ENCODE measurements at regions not wholly inside any gene's neighbourhood (a gene's known extent, or its start where the extent isn't known, plus 50 kb on each side); places are given as distances from the start of the nearest gene placed in this dataset.

- H3K4me2 ChIP-seq (ENCODE audit: low read depth, low read length), result no peak overlapping the region
- TF ChIP-seq ZNF296 (CRISPR knock-in tag; conservative IDR thresholded peaks at IDR 0.05), result no peak
- TF ChIP-seq NR2F2 (IDR thresholded peaks at IDR 0.05; ENCODE audit: borderline replicate concordance, low read depth), result no peak
- TF ChIP-seq CENPBD1 (CRISPR knock-in tag; IDR thresholded peaks at IDR 0.05; ENCODE audit: borderline replicate concordance, low read depth), result no peak
- no peak for TF ChIP-seq KLF9 (CRISPR knock-in tag; IDR thresholded peaks at IDR 0.05; ENCODE audit: low read depth)
- no peak for TF ChIP-seq ARNT (IDR thresholded peaks at IDR 0.05)
- no peak for TF ChIP-seq ZNF562 (CRISPR knock-in tag; IDR thresholded peaks at IDR 0.05; ENCODE audit: borderline replicate concordance)
- TF ChIP-seq REXO4 (CRISPR knock-in tag; IDR thresholded peaks at IDR 0.05; ENCODE audit: borderline replicate concordance), result no peak
- peaks cover 2 to 33% of the 10 kb centered on the region in 2 experiments; a peak in 3 of 5 replicates for H3K27me3 ChIP-seq (ENCODE audit: control insufficient read depth in 1 of 2, insufficient read depth in 2 of 2, low read length in 2 of 2)
- H3K9me3 ChIP-seq (ENCODE audit: low read length), result no peaks in the 10 kb centered on the region
- H3K79me2 ChIP-seq (ENCODE audit: insufficient read depth, low read length), result no peaks in the 10 kb centered on the region
- no peaks in the 10 kb centered on the region for H4K20me1 ChIP-seq (ENCODE audit: insufficient read depth, low read length)
- CTCF ChIA-PET (ENCODE audit: low intra/inter-chr PET ratio, low total read pairs), result no interaction called here
- intact Hi-C loops (cut with micrococcal nuclease; ENCODE audit: unreplicated experiment), result no loop called here
- no peak overlapping the region for H3K9ac ChIP-seq (ENCODE audit: insufficient read depth, low read depth, low read length)
- POLR2A ChIA-PET, result no interaction called here
- FAIRE-seq (no peak), ATAC-seq (no peak), DNase-seq (ENCODE audit: low spot score) (no peak)
- no peak overlapping the region for H3K4me3 ChIP-seq (replicated peaks in 1 of 3; ENCODE audit: insufficient read depth in 1 of 3, low read depth in 2 of 3, low read length in 3 of 3)
- no TSS peak for BruUV-seq (replicated peaks)
- no peak overlapping the region for H2AFZ ChIP-seq (ENCODE audit: low read length)
- no peaks in the 10 kb centered on the region for H3K36me3 ChIP-seq (replicated peaks in 1 of 2; ENCODE audit: control insufficient read depth in 1 of 2, insufficient read depth in 2 of 2, low read length in 2 of 2)
- H3K27ac ChIP-seq (ENCODE audit: extremely low read length, insufficient read depth, low read length), result no peak overlapping the region
- H3K4me1 ChIP-seq (ENCODE audit: insufficient read depth, low read length), result no peaks in the 10 kb centered on the region
- in situ Hi-C loops (cut with HindIII; ENCODE audit: extremely low pct_ligation_motif_present, low pct_unique_long_range_greater_than_20kb), result no loop called here
- 61% methylated on average over 2 of the region's 2 CpGs for WGBS (ENCODE audit: low lambda C conversion rate)
These were observed 77.9 kb upstream of the TOX3 start for GRCh38 chr16:52624891-52625290.

GRCh38 chr16:52621651-52622050, 74.7 kb upstream of the TOX3 start:
- 79% methylated on average over 5 of the region's 5 CpGs for WGBS (ENCODE audit: low lambda C conversion rate)
- Histone ChIP-seq H4K20me1 (ENCODE audit: insufficient read depth, low read length) (no peaks in the 10 kb centered on the region), H3K9me3 (ENCODE audit: low read length) (no peaks in the 10 kb centered on the region), H3K27ac (ENCODE audit: extremely low read length, insufficient read depth, low read length) (no peak overlapping the region), H3K9ac (ENCODE audit: insufficient read depth, low read depth, low read length) (no peak overlapping the region), H3K36me3 (replicated peaks in 1 of 2; ENCODE audit: control insufficient read depth in 1 of 2, insufficient read depth in 2 of 2, low read length in 2 of 2) (no peaks in the 10 kb centered on the region), H3K4me2 (ENCODE audit: low read depth, low read length) (no peak overlapping the region), H3K79me2 (ENCODE audit: insufficient read depth, low read length) (no peaks in the 10 kb centered on the region), H3K27me3 (ENCODE audit: control insufficient read depth in 1 of 2, insufficient read depth in 2 of 2, low read length in 2 of 2) (peaks cover 0 to 25% of the 10 kb centered on the region in 2 experiments; a peak in 3 of 5 replicates), H3K4me1 (ENCODE audit: insufficient read depth, low read length) (no peaks in the 10 kb centered on the region), H3K4me3 (replicated peaks in 1 of 3; ENCODE audit: insufficient read depth in 1 of 3, low read depth in 2 of 3, low read length in 3 of 3) (no peak overlapping the region), H2AFZ (ENCODE audit: low read length) (no peak overlapping the region)
- ATAC-seq (no peak), FAIRE-seq (no peak), DNase-seq (ENCODE audit: low spot score) (no peak)
- in situ Hi-C loops (cut with HindIII; ENCODE audit: extremely low pct_ligation_motif_present, low pct_unique_long_range_greater_than_20kb) (no loop called here), intact Hi-C loops (cut with micrococcal nuclease; ENCODE audit: unreplicated experiment) (no loop called here)
- ChIA-PET CTCF (ENCODE audit: low intra/inter-chr PET ratio, low total read pairs) (no interaction called here), POLR2A (interaction anchor here (1.7 kb wide), 1 partner anchor 10 kb away, joined by 6 read pairs; no protein-coding TSS in a partner anchor)
- BruUV-seq (replicated peaks), result no TSS peak
- TF ChIP-seq ATF4 (CRISPR knock-in tag; IDR thresholded peaks at IDR 0.05) (no peak), ZNF431 (CRISPR knock-in tag; IDR thresholded peaks at IDR 0.05; ENCODE audit: borderline replicate concordance, low read depth) (no peak), ZNF816 (CRISPR knock-in tag; IDR thresholded peaks at IDR 0.05; ENCODE audit: borderline replicate concordance) (no peak), TBP (CRISPR knock-in tag; IDR thresholded peaks at IDR 0.05) (no peak), NFATC3 (CRISPR knock-in tag; IDR thresholded peaks at IDR 0.05) (no peak), PITX1 (CRISPR knock-in tag; IDR thresholded peaks at IDR 0.05) (no peak), MBD4 (IDR thresholded peaks at IDR 0.05; ENCODE audit: borderline replicate concordance, low read length) (no peak), ZNF280D (CRISPR knock-in tag; IDR thresholded peaks at IDR 0.05) (no peak)
